HG02973 (cell line): ENCODE measurements at regions not wholly inside any gene's neighbourhood (a gene's known extent, or its start where the extent isn't known, plus 50 kb on each side); places are given as distances from the start of the nearest gene placed in this dataset.

Source experiments
- ATAC-seq: cut with Tn5 transposase; IDR thresholded peaks from one replicate; pipeline ENCODE4 v1.9.1; 2021; ENCODE audit warnings: moderate library complexity; ENCODE audit not compliant: unreplicated experiment

DNA sequence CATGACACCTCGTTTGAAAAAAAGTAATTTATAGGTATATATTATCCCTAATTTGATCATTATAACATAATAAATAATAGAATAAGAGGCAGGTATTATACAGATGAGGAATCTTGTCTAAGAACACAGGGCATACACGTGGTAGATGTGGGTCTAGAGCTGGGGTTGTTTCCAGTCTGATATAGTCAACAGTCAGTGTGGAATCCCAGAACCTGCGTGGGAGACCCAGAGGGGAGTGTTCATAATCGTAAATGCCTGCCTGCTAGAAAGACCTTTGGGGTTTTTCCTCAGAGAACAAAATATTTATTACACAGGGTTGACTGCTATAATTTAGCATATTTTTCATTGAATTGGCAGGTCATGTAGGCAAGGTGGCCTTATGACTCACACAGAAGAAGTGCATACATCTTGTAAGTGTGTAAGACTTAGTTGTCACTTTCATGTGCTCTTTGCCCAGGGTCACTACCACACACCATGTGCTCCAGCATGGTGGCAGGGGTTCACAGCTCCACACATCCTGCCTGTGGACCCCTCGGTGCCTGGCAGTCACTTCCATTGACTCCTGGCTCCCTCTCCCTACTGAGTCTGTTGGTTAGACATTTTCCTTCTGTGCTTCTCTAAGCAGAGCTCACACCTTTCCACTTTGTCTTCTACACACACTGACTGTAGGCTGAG lies 94.9 kb upstream of the IKZF1 start:
- no peak for ATAC-seq

DNA sequence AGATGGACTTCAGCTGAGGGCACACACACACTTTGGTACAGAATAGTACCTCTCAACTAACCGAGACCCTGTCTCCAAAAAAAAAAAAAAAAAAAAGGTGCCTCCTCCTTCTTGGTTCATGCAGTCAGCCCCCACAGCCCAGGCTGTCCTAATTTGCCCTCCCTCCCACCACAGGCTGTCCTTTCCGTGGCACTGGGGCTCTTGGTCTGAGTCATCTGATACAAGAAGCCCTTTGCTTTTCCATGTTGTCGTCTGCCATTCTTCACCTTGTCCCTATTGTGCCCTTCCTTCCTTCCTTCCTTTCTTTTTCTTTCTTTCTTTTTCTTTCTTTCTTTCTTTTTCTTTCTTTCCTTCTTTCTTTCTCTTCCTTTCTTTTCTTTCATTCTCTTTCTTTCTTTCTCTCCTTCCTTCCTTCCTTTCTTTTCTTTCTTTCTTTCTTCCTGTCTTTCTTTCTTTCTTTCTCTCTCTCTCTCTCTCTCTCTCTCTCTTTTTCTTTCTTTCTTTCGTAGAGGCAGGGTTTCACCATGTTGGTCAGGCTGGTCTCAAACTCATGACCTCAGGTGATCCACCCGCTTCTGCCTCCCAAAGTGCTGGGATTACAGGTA lies 96.0 kb upstream of the IKZF1 start:
- no peak for ATAC-seq

DNA sequence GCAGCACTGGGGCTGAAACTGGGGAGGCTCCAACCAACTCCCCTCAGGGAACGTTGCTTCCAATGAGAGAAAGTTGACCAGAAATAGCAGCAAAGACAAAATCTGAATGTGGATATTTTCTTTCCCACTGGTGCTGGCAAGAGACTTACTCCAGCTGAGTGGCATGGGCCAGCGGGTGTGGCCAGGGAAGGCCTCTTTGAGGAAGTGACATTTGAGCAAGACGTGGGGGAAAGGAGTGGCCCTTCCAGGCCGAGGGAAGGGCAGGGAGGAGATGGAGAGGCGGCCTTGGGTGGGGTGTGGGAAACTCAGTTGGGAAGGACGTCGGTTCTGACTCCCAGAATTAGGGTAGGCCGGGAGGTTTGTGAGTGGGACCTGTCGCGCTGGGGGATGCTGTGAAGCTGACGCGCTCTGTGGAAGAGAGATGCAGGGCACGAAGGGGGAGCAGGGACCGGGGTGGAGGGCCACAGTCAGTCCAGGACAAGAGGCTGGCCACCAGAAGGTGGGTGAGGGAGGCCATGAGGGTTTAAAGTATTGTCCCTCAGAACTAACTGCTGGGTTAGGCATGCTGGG lies 96.7 kb upstream of the IKZF1 start:
- ATAC-seq = no peak

DNA sequence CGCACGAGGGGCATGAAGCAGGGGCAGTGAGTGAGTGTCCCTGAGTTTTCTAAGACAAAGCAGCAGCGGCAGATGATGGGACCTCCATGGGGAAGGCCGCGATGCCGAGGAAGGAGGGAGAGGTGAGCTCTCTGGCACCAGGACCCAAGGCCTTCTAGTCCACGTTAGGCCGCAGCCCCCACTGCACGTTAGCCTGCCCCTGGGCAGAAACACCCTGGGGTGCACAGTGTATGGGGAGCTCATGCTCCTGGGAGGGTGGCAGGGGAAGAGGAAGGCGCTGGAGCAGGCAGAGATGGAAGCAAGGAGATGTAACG lies 97.3 kb upstream of the IKZF1 start:
- ATAC-seq = no peak

DNA sequence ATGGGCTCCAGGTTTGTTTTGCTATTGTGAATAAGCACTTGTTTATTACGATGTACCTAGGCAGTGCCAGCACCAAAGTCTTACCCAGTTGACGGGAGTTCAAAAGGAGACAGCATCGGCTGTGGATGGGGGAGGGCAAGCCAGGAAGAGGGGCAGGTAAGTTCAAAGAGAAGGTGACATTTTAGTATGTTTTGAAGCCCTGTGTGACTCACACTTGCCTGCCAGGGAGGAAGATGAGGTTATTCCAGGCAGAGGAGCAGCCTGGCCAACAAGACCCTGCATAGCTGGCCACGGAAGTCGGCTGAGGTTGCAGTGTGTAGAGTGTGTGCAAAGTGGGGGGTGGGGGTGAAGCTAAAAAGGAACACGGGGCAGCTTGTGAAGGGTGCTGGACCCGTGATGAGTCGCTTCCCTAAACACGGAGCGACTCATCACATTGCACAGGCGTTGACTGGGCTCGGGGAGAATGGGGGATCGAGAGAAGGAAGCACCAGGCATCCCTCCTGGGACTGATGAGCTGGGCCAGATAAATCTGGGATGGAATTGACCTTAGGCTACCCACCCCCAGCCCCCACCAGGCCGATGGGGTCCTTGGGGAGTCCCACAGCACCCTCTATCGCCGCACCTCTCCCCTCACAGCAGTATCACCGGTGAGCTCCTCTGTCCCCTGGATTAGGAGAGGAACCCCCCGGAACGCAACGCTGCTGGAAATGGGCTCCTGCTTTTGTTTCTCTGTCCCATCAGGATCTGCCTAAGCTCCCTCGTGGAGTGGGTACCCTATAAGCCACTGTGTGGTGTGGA lies 97.9 kb upstream of the IKZF1 start:
- ATAC-seq = no peak

DNA sequence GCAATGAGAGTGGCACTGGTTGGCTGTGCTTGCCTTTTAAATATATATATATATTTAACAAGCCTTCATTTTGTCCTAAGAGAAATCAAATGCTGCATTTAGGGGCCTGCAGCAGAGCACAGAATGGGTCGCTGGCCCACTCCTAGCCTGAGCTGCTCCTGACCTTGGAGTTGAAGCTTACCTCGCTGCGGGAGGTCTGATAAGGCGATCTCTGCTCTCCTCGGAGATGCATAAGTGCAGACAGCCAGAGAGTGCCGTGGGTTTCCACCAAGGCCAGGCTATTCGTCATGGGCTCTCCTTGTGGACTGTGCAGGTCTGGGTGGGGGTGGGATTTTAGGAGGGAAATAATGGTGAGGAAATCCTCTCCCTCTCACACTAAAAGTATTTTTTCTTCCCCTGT lies 99.5 kb upstream of the IKZF1 start:
- no peak for ATAC-seq

DNA sequence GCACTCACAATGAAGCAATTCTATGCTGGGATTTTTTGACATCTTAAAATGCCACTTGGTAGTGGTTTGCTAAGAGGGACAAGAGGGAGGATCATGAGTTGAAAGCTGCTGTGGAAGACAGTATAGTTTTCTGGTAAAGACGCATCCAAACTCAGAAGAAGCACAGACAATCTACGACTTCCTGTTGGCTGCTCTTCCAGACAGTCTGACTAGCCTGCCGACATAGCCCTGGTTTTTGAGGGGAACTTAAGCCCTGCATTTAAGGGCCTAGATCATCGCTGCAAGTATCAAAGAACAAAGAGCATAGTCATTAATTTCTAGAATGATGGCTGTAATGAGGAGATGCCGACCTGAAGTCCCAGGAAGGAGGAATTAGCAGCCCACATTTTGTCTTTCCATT lies 99.9 kb upstream of the IKZF1 start:
- ATAC-seq = no peak

DNA sequence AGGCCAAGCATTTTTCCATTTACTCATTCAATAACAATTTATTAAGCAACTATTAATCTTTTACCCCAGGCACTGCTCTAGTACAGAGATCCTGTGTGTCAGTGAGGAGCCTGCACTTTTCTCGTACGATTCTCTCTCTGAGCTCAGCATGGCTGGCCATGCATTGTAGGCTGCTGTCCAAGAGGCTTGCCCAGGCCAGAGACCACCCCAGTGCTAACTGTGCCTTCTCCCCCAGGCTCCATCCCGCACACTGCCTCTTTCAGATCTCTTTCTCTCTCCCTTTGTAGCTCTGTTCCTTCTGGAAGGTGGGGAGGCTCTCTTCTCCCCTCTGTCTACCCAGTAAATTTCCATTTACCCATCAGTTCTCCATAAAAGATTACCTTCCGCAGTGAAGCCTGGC lies 101.0 kb upstream of the IKZF1 start:
- ATAC-seq = no peak

DNA sequence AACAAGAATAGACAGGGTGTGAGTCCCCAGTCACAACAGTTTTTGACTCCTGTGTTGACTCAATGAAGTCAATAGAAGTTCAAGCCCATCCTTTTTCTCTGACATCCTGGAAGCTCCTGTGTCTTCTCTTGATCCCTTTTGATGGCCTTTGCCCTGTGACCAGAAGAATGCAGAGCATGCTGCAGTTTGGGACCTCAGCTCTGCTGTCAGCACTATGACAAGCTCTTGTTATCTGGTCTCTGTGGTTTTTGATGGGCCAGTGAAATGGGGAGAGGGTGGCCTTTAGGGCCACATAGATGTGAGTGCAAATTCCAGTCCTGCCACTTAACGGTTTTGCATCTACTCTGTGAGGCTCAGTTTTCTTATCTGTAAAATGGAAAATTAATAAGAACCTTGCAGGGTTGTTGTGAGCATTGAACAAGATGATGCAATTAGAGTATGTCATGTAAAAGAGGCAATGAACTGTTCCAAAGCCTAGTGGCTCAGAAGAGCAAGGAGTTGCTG lies 102.4 kb upstream of the IKZF1 start:
- no peak for ATAC-seq

DNA sequence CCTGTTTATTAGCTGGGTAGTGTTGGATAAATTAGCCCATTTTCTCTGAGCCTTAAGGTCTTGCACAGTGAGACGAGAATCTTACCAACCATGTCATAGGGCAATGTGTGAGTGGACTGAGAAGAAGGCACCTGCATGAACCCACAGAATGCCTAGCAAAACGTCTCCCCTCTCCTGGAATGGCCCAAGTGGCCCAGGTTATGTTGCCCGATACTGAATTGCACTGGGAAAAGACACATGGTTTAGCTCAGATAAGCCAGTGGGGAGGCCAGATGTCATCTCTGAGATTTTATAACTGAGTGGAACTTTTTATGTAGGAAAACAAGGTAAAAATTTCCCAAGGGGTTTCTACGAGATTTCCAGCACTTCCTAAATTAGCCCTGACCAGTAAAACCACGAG lies 104.7 kb upstream of the IKZF1 start:
- ATAC-seq = no peak

DNA sequence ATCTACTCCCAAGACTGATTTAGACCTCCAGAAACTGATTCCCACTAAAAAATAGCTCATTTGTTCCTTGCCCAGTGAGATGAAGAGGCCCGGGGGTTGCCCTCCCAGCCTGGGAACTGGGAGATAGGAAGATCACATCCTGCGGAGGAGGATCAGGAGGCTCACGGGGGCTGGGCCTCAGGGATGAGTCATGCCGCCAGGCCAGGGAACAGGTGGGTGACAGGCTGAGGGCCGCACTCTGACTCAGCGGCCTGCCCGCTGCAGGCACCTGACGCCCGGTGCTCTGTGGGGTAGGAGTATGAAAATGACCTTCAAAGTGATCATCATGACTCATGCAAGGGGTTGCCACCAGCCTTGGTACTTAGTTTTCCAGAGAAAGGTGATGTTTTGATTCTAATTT lies 104.5 kb upstream of the ZPBP start:
- no peak for ATAC-seq

DNA sequence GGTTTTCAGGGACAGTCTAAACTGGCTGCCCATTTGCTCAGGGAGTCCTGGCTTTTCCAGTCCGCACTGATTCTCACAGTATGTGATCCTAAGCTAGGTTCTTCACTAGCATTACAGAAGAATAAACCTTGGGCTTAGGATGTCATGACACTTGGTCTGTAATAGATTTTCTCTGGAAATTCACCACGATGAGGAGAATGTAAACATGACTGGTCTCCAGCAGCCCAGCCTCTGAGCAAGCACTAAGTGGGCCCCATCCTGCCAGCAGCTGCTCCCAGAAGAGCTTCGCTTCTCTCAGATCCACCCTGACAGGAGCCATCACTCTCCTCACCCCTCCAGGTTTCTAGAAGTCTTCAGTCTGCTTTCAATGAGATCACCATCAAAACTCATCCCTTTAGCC lies 103.7 kb upstream of the ZPBP start:
- ATAC-seq = no peak

DNA sequence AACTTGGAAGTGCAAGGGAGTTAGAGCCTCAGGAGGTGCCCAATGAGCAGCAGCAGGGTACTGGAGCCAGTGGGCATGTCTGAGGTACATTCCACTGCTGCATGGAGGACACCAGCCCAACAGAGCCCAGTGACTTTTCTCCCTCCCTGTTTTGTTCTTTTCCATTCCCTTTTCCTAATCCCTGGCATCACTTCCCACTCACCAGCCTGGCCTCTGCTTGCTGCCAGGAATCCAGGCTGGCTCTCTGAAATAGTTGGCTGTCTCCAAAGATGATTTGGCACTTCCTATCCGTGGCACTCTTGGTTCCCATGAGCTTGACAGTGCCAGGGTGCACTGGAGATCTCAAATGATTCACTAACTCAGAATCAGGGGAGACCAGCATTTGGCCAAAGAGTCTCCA lies 97.7 kb upstream of the ZPBP start:
- ATAC-seq = no peak

DNA sequence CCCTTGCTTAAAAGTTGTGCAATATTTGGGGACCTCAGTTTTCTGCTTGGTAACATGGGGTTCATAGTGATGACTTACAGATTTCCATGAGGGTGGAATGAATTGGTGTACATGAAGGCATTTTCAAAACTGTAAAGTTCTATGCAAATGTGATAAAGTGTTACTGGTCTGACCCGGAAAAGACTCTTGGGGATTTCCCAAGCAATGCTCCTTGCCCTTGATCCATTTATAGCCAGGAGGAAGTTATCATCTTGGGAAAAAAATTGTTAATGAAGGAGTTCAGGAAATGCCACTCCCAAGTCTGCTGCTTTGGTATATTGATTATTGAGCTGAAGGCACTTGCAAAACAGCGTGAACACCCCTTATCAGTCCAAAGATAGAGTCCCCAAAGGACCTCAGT lies 96.3 kb upstream of the ZPBP start:
- no peak for ATAC-seq

DNA sequence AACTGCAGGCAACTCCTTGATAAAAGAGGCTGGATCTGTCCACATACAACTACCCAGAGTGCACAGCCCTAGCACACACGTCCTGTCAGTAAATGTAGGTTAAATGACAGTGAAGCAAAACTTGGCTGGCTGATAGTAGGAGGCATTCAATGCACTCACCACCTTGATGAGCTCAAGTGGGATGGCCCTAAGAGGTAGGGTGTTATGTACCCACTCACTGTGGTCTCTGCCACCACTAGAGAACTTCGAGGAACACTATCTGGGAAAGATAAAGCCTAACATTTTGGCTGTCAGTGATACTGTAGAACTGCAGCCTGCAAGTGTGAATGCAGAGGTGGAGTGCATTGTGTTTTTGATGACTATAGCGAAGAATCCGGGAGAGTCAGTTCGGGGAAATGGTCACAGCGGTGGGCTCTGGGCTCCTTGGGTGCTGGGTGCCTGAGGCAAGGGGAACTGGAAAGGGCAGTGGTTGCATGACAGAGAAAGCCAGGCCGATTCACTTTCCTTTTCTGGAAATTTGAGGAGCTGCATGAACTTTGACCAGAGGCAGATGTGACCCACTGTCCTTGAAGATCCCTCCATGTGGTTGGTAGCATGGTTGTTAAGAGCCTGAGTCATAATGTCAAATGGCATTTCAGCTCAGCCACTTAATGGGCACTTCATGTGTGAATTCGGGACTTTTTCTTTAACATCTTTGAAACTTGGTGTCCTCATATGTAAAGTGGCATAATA lies 93.1 kb upstream of the ZPBP start:
- ATAC-seq = no peak

DNA sequence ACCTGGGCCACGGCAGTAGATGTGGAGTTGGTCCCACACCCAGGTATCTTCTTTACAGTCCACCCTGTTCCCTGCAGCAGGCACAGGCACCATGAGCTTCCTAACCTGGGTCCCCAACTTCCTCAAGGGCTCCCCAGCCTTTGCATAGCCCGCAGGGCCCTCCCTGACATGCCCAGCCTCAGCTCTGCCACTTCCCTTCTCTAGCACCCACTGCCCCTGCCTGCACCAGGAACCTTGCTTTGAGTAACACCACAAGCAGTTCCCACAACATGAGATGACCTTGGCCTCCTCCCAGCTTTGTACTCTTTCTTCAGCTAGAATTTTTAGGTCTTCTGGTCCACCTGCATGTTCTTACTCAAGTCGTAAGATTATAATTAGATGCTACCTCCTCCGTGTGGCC lies 92.2 kb upstream of the ZPBP start:
- ATAC-seq = no peak

DNA sequence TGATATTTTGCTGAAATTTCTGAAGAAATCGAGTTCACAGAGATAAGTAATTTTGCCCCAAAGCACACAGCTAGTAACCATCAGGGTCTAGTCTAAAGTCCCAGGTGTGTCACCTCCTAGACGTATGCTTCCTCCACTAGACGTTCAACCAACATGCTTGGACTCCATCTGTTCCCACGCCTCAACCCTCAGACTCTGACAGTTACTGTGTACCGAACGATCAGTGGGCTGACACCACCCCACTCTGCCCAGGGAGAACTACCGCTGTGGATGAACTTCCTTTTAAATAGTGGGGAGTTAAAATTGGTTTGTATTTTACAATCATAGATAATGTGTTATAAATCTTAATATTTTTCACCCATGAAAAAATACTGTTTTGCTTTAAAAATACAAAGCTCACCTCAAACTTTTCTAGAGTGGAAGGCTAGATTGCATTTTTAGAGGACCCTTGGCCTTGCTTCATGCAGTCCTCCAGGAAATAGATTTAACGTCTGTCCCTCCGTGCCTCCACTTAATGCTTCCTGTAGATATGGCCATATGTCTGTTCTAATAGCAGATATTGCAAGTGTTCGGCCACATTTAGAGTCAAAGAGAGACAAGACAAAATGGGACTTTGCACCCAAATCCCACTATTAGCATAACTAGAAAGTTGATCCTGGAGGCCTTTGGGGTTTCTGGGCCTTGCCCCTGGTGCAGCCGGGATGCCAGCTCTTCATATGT lies 91.4 kb upstream of the ZPBP start:
- ATAC-seq = no peak

DNA sequence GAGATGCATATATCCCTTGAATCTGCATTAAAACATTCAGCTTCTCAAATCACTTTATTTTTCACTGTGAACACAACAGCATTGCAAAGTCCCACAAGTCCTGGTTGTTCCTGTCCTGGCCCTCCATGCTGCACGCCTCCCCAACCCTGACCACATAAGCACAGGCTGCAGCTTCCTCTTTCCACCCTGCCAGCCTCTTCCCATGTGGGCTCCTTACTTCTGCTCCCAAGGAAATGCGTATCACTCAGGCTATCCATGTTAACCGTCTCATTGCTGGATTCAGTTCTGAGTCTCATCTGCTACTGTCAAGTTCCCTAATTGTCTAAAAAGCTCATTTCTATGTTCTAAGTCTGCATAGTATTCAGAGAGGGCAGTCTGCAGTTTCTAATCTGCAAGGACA lies 89.7 kb upstream of the ZPBP start:
- ATAC-seq = no peak

DNA sequence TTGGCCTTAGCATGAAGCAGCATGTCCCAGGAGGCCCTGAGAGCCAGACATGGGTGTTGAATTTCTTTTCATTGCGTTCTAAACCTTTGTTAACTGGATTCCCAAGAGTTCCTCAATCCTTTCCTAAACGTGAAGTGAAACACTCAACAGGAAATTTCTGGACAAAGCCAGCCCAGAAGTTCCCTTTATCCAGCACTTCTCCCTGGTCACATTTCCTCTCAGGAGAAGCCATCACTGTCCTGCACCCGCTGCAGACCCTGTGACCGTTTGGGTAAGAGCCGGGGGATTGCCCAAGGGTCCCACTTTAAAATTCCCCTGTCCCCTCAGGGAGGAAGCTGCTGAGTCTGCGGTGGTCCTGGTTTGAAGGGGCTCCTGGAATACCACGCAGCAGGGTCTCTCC lies 88.0 kb upstream of the ZPBP start:
- no peak for ATAC-seq

DNA sequence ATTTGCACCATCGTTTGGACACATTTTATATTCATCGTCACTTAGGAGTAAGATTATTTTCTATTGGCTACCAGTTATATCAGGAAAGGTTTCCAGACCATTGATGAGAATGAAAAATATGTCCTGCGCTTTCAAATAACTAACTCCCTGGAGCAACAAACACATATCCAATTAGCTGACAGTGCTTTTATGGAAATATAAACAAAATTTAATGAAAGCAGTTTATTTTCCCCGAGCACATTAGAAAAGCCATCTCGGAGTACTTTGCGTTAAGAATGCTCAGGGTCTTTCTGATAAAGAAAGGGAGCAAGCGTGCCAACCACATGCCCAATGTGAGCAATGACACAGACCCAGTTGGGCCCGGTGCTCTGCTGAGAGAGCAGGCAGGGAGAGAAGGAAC lies 85.1 kb upstream of the ZPBP start:
- ATAC-seq = no peak

DNA sequence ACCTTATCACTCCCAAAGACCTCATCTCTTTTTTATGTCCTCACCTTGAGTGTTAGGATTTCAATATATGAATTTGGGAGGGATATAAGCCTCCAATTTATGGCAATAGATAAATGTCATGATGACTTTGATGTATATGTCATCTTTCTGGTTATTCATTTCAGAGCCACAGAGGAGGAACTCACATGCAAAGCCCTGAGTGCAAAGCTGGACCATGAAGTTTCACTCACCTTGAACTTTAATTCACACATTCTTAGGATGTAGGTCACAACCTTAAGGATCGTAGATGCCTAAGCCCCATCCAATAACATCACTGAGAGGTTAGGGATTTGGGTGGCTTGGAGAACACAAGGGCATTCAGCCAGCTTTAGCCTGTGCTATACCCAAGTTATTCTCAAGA lies 81.9 kb upstream of the ZPBP start:
- ATAC-seq = no peak
